GM18505 (cell line): ENCODE measurements at regions not wholly inside any gene's neighbourhood (a gene's known extent, or its start where the extent isn't known, plus 50 kb on each side); places are given as distances from the start of the nearest gene placed in this dataset.

Experiments
- ATAC-seq: cut with Tn5 transposase; IDR thresholded peaks from one replicate; pipeline ENCODE4 v1.9.1; 2021; ENCODE audit not compliant: unreplicated experiment
- POLR2A ChIP-seq: IDR thresholded peaks from 4 replicates; pipeline ENCODE4 v1.6.1; 2011; ENCODE audit warnings: borderline replicate concordance; ENCODE audit not compliant: insufficient read depth, insufficient read length; ENCODE audit errors: extremely low read depth

DNA sequence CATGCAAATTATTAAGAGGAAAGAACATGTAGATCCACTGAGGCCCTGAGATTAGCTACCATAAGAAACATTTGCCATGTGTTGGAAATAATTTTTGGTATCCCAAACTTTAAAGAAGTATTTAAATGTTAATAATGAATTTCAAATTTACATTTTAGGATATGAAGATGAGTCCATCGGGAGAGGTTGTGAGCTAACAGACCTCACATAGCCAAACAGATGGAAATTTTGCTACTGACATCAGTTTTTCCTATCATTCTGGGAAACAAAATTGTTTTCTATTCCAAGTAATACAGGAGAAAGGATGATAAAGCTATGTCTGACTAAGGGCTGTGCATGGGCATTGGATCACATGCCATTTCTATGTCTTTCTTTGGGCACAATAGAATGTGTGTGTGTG lies 809.6 kb downstream of the TENT5A start:
- ATAC-seq = no peak
- no peak for TF ChIP-seq POLR2A

DNA sequence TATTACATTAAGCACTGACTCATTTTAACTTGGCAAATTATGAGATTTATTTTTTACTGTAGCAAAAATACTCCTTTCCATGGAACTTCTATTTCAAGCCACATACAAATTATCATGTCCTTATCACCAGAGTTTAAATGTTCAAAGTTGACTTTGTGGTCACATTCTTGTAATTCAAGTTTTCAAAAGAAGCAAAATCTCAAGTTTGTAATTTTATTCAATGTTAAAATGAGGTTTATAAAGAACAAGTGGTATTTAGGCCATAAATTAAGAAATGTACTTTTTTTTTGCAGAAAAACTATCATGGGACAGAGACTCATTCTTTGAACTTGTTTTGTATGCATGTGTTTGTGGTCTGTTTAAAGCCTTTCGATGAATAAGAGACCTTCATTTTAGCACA lies 811.5 kb downstream of the TENT5A start:
- TF ChIP-seq POLR2A = no peak
- ATAC-seq = no peak

DNA sequence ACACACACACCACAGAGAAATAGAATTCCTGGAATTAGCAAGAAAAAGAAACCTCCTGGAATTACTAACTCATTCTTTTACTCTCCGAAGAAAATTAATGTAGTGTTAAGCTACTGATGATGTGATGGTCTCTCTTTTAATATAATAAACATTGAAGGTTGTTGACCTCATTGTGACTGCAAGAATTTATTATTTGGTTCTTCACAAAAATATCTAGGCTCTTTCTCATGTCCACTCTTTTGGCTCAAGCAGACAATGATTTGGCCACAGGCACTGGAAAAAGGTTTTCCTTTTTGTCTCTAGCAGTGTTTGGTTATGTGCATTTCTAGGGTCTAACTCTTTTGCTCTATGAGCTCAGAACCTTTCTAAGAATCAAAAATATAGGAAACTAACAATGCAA lies 811.9 kb downstream of the TENT5A start:
- no peak for ATAC-seq

DNA sequence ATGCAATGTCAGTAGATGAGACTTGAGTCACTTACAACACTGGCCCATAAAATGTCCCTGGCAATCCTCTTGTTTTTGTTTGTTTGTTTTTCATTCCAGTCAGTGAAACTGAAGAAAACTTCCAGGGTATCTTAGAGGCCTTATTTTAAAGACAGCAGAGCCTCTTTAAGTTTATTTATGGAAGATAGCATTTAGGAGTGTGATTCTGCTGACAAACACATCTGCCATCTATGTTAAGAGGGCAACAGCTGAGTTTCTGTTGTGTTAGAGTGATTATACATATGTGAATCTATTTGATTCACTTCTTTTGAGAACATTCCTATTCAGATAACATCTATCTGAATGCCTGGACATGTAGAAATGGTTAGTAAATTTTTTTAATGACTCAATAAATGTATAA lies 812.6 kb downstream of the TENT5A start:
- no peak for TF ChIP-seq POLR2A
- no peak for ATAC-seq

More for the DNA sequence above, 811.9 kb downstream of the TENT5A start:
- no peak for TF ChIP-seq POLR2A

DNA sequence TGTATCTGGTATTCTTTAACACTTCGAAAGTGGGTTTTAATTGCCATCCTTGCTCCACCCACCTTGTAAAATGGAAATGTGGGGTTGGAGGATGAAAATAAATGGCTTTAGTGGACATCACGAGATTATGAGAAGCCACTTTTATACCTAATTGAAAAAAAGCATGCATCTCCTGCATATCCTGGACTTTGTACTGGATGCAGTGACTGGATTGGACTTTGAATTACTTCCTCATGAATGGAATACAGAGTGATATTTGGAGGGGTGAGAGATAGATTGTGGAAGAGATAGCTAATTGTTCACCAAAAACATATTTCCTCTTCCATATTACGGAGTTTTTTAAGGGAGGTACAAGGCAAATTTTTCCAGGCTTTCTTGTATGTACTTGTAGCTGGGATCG lies 813.0 kb downstream of the TENT5A start:
- ATAC-seq = no peak
- no peak for TF ChIP-seq POLR2A

DNA sequence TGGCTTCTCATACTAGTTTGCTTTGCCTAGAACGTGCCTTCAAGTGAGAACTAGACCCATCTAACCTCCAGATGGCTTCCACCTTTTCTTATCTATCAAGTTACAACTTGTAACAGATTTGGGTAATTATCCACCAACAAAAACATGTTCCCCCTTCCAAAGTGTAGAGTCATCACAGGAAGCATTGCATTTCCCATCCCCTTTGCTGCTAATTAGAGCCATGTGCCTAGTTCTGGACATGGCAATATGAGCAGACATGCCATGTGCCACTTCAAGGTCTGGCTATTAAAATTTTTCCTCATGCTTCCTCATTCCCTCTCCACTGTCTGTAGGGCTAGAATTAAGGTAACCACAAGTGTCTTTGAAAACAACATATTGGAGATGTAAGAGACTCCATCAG lies 814.4 kb downstream of the TENT5A start:
- ATAC-seq = no peak
- TF ChIP-seq POLR2A = no peak

DNA sequence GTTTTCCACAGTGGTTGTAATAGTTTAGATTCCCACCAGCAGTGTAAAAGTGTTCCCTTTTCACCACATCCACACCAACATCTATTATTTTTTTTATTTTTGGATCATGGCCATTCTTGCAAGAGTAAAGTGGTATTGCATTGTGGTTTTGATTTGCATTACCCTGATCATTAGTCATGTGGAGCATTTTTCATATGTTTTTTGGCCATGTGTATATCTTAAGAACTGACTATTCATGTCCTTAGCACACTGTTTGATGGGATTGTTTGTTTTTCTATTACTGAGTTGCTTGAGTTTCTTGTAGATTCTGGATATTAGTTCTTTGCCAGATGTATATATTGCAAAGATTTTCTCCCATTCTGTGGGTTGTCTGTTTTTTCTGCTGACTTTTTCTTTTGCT lies 820.1 kb downstream of the TENT5A start:
- no peak for TF ChIP-seq POLR2A
- ATAC-seq = no peak

DNA sequence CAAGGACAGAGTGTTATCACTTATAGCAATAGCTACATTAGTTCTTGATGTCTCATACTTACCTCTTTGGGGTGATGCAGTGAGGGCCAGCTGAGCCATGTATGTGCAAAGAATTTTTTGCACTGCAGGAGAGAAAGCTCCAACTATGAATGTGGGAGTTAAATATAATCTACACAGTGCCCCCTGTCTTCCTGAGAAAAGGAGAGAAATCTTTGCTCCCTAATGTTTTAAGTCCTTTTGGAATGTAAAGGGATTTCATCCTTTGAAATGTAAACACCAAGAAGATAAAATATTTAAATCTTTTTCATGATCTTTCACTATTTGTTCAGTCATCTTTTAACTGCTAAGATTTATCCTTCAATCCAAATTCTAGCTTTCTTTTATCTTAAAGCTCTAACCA lies 822.1 kb downstream of the TENT5A start:
- no peak for ATAC-seq
- TF ChIP-seq POLR2A = no peak

DNA sequence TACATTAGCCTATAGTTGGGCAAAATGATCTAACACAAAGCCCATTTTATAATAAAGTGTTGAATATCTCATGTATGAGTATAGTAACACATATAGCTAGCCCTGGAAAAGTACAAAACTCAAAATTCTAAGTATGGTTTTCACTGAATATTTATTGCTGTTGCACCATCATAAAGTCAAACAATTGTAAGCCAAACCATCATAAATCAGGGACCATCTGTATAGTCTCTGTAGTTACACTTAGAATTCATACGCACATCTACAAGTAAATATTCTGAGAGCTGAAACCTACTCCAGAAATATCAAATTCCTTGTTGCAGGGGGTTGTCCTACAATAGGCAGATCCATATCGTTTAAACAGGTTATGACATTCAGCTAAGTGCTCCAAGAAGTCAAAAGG lies 817.3 kb downstream of the BCKDHB start:
- ATAC-seq = no peak

DNA sequence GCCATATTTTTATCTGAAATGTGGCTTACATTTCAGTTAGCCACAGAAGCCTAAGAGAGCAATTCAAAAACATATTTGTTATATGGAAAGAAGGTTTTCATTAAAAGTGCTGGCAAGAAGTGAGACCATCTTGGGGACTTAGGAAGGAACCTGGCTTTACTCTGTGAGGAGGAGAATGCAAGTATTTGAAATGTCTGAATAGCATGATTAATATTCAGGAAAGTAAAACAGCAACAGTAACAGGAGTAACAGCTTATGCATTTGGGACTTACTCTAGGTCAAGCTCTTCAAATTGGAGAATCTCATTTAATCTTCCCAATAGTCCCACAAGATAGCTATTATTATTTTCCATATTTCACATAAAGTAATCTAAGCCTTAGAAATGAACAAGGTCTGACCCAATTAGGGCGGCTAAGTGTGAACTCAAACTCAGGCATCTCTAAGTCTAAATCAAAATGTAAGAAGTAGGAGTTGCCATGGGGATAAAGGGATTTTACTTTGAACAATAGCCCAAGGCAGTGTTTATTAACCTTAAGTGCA lies 816.5 kb downstream of the BCKDHB start:
- TF ChIP-seq POLR2A = no peak
- no peak for ATAC-seq

More for the DNA sequence above, 817.3 kb downstream of the BCKDHB start:
- no peak for TF ChIP-seq POLR2A

DNA sequence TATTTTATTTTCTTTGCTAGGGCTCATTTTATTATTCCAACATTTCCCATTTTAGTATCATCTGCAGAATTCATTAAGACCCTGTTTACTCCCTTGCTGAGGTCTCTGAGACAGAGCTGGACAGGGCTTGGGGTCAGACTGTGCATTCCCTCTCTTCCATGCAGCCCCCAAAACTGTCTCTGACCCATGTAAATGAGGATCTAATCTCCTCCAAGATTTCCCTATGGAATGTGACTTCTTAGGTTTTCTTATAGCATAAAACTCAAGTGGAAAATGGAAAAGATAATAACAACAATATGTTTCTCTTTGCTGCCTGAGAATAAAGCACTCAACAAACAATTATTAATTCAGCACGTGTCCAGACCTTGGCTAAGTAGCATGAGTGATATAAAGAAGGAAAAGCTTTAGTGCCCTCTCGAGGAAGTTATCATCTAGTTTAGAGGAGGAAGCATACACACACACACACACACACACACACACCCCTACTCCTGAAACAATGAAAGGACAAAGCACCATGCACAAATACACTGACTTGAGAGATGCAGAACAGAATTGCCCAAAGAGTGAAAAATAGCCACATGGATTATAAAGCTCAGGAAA lies 815.5 kb downstream of the BCKDHB start:
- TF ChIP-seq POLR2A = no peak
- ATAC-seq = no peak

DNA sequence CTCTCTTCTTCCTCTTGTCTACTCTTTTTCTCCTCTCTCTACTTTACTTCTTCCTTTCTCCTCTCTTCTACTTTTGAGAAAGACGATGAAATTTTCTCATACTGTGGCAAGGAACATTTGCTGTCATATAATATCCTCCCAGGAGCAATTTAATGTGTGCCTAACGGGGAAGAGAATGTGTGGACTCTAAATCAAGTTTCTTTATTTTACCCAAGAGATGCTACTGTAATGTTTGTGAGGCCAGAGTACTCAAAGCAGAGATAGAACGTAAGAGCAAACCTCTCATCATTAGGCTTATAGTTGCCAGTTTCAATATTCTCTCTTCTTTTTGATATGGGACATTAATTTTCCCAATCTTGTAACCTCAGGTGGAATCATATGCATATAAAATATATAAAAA lies 801.4 kb downstream of the BCKDHB start:
- no peak for ATAC-seq
- TF ChIP-seq POLR2A = no peak

DNA sequence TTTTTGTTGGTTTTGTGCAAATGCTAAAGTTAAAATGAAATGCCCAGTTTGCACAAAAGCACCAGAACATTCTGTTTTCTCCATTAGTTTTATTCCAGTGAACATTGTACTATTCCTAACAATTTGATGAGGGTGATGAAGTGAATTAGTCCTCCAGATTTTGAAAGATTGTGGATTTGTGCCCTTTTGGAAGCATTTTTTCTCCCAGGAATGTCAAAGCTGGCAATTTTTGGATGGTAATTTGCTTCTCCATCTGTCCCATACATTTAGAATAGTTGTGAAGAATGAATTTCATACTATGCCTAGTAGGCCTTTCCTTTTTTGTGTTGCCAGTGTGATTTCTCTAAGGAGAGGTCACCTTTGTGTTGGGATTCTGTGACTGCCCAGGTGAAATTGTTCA lies 797.2 kb downstream of the BCKDHB start:
- no peak for ATAC-seq
- TF ChIP-seq POLR2A = no peak

DNA sequence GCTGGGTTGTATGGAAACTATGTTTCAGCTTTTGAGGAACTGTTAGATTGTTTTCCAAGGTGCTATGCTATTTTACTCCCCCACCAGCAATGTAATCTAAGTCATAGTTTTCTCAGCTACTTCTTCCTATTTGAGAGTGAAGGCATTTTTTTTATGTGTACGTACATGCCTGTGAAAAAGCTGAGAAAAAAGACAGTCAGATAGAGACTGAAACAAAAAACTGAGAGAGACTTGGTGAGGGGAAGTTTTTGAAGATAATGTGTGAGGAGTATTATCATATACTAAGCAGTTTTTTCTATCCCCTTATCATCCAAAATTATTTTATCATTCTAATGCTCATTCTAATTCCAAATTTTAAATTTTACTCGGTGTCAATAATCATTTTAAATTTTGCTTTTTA lies 780.0 kb downstream of the BCKDHB start:
- no peak for TF ChIP-seq POLR2A
- ATAC-seq = peak; percentile 95

DNA sequence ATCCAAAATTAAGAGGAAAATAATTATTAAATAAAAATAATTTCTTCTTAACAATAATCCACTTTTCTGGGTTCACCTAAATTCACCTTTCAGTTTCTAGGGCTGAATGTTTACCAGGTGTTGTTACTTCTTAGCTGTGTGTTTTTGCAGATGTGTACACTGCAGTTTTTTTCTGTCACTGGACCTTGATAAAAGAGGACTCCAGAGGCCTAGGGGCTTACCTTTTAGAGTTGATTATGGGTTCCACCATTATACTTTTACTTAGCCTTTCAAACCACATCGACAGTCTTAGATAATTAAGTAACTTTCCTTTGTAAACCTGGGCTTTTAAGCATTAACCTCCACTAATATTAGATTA lies 766.5 kb downstream of the BCKDHB start:
- no peak for ATAC-seq
- TF ChIP-seq POLR2A = no peak

DNA sequence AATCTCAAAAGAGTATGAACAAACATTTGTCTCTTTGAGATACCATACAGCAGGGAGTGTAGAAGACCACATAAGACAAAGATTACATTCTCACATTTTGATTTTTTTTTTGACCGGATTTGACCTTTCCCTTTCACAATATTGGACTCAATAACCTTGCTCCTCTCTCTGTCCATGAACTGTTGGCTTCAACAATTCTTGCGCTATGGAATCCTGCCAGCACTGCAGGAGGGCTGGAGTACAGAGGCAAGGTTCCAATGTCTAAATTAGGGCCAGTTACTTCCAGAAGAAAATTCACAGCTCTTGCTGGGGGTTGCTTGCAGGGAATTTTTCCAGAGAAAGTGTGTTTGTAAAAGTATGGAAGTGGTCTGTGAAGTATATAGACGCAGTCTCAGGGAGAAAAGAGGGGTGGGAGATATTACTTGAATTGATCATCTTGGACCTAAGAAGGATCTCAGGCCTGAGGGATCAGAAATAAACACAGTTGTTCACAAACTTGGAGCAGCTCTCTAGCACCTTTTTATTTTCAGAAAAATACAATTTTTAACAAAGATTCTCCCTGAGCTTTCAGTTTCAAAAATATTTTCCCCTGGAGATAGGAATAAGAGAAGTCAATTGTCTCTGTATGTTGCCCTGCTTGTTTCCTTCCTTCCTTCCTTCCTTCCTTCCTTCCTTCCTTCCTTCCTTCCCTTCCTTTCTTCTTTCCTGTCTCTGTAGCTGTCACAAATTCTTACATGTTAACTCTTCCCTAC lies 765.9 kb downstream of the BCKDHB start:
- TF ChIP-seq POLR2A = no peak
- ATAC-seq = no peak
